ENCODE measurements at regions not wholly inside any gene's neighbourhood (a gene's known extent, or its start where the extent isn't known, plus 50 kb on each side); places are given as distances from the start of the nearest gene placed in this dataset.

GRCh38 chr2:47272031-47272864, 95.9 kb upstream of the CALM2 start:
- DNase-seq (peak; percentile 90), ATAC-seq (peak; percentile 96)
- H3K4me3 ChIP-seq = peak overlapping the region; percentile 46
- no peaks in the 10 kb centered on the region for H3K9me3 ChIP-seq
- H3K27me3 ChIP-seq = no peaks in the 10 kb centered on the region
- intact Hi-C loops (cut with DNase I) = loop anchor here (10.0 kb wide), 1 partner anchor 277 kb away; no protein-coding TSS in a partner anchor
- peak overlapping the region; percentile 51 for H3K27ac ChIP-seq
- TF ChIP-seq CTCF (IDR thresholded peaks at IDR 0.05) = peak; percentile 100
- H3K36me3 ChIP-seq = no peaks in the 10 kb centered on the region
- H3K4me1 ChIP-seq = peaks cover 16% of the 10 kb centered on the region

GRCh38 chr2:47271054-47272000, 95.0 kb upstream of the CALM2 start:
- Histone ChIP-seq H3K9me3 (no peaks in the 10 kb centered on the region), H3K27ac (peak overlapping the region; percentile 51), H3K4me1 (peaks cover 16% of the 10 kb centered on the region), H3K27me3 (no peaks in the 10 kb centered on the region), H3K4me3 (no peak overlapping the region), H3K36me3 (no peaks in the 10 kb centered on the region)
- ATAC-seq = no peak
- TF ChIP-seq CTCF (IDR thresholded peaks at IDR 0.05) = no peak
- intact Hi-C loops (cut with DNase I) = loop anchor here (10.0 kb wide), 1 partner anchor 277 kb away; no protein-coding TSS in a partner anchor
- no peak for DNase-seq

- intact Hi-C loops (cut with DNase I) = loop anchor here (10.0 kb wide), 1 partner anchor 276 kb away; no protein-coding TSS in a partner anchor
- H3K4me3 ChIP-seq = no peak overlapping the region
- TF ChIP-seq CTCF (IDR thresholded peaks at IDR 0.05) = no peak
- H3K4me1 ChIP-seq = peaks cover 16% of the 10 kb centered on the region
- no peak for DNase-seq
- ATAC-seq = no peak
- H3K36me3 ChIP-seq = no peaks in the 10 kb centered on the region
- H3K27me3 ChIP-seq = no peaks in the 10 kb centered on the region
- no peak overlapping the region for H3K27ac ChIP-seq
- H3K9me3 ChIP-seq = no peaks in the 10 kb centered on the region
Observed at GRCh38 chr2:47270421-47270820, 94.1 kb upstream of the CALM2 start.

- TF ChIP-seq CTCF (IDR thresholded peaks at IDR 0.05) = no peak
- intact Hi-C loops (cut with DNase I) = loop anchor here (10.0 kb wide), 1 partner anchor 275 kb away; no protein-coding TSS in a partner anchor
- no peak overlapping the region for H3K27ac ChIP-seq
- DNase-seq = no peak
- ATAC-seq = peak; percentile 53
- H3K36me3 ChIP-seq = no peaks in the 10 kb centered on the region
- no peak overlapping the region for H3K4me3 ChIP-seq
- no peaks in the 10 kb centered on the region for H3K9me3 ChIP-seq
- H3K27me3 ChIP-seq = no peaks in the 10 kb centered on the region
- peaks cover 16% of the 10 kb centered on the region for H3K4me1 ChIP-seq
Observed at GRCh38 chr2:47269316-47270232, 93.3 kb upstream of the CALM2 start.

GRCh38 chr2:47267711-47268086, 91.4 kb upstream of the CALM2 start:
- DNase-seq (no peak), ATAC-seq (no peak)
- no peak for TF ChIP-seq CTCF (IDR thresholded peaks at IDR 0.05)
- intact Hi-C loops (cut with DNase I) = no loop called here
- H3K27me3 ChIP-seq = no peaks in the 10 kb centered on the region
- no peaks in the 10 kb centered on the region for H3K36me3 ChIP-seq
- H3K4me3 ChIP-seq = no peak overlapping the region
- no peaks in the 10 kb centered on the region for H3K9me3 ChIP-seq
- H3K27ac ChIP-seq = no peak overlapping the region
- peaks cover 9% of the 10 kb centered on the region for H3K4me1 ChIP-seq
